Erythroblast (primary cell): ENCODE measurements at regions not wholly inside any gene's neighbourhood (a gene's known extent, or its start where the extent isn't known, plus 50 kb on each side); places are given as distances from the start of the nearest gene placed in this dataset.

Source experiments
- DNase-seq, 2 experiments: peaks; one replicate each; lab custom pipeline; 2025; lab: John Stamatoyannopoulos, UW
- GATA1 ChIP-seq: IDR thresholded peaks from 2 replicates; pipeline ENCODE4 v1.6.1; 2011; ENCODE audit warnings: low read depth, mild to moderate bottlenecking, control low read depth, low read length, moderate library complexity
- POLR2A ChIP-seq: IDR thresholded peaks from 2 replicates; pipeline ENCODE4 v1.6.1; 2011; ENCODE audit warnings: mild to moderate bottlenecking, low read length

GRCh38 chr19:30744741-30745475, 372.7 kb downstream of the ZNF536 start:
- TF ChIP-seq GATA1: no peak
- no peak for TF ChIP-seq POLR2A
- DNase-seq: no peak

GRCh38 chr19:30743702-30744101, 371.5 kb downstream of the ZNF536 start:
- DNase-seq: no peak
- TF ChIP-seq POLR2A (no peak), GATA1 (no peak)

GRCh38 chr19:30743011-30743410, 370.8 kb downstream of the ZNF536 start:
- DNase-seq: no peak
- TF ChIP-seq GATA1: no peak
- no peak for TF ChIP-seq POLR2A

GRCh38 chr19:30742406-30742938, 370.3 kb downstream of the ZNF536 start:
- no peak for DNase-seq
- TF ChIP-seq GATA1: no peak

- no peak for DNase-seq
- no peak for TF ChIP-seq GATA1
- no peak for TF ChIP-seq POLR2A
Measured at GRCh38 chr19:30741566-30741965, 369.4 kb downstream of the ZNF536 start.

- TF ChIP-seq GATA1: no peak
- TF ChIP-seq POLR2A: no peak
- DNase-seq: no peak
Measured at GRCh38 chr19:30739394-30739793, 367.2 kb downstream of the ZNF536 start.

- no peak for DNase-seq
- no peak for TF ChIP-seq GATA1
- TF ChIP-seq POLR2A: no peak
Measured at GRCh38 chr19:30738047-30738446, 365.9 kb downstream of the ZNF536 start.

- DNase-seq: no peak
Measured at GRCh38 chr19:30734669-30735068, 362.5 kb downstream of the ZNF536 start.

GRCh38 chr19:30733826-30734550, 361.8 kb downstream of the ZNF536 start:
- no peak for DNase-seq
- TF ChIP-seq POLR2A (no peak), GATA1 (no peak)

More at GRCh38 chr19:30734669-30735068, 362.5 kb downstream of the ZNF536 start:
- TF ChIP-seq GATA1: no peak
- no peak for TF ChIP-seq POLR2A

- no peak for DNase-seq
- TF ChIP-seq POLR2A (no peak), GATA1 (no peak)
Measured at GRCh38 chr19:30731591-30731990, 359.4 kb downstream of the ZNF536 start.

GRCh38 chr19:30729451-30729850, 357.3 kb downstream of the ZNF536 start:
- no peak for TF ChIP-seq GATA1
- no peak for TF ChIP-seq POLR2A
- DNase-seq: no peak

- no peak for DNase-seq
- TF ChIP-seq GATA1 (no peak), POLR2A (no peak)
Measured at GRCh38 chr19:30722761-30723160, 350.6 kb downstream of the ZNF536 start.

- TF ChIP-seq POLR2A (no peak), GATA1 (no peak)
- DNase-seq: no peak
Measured at GRCh38 chr19:30722186-30722585, 350.0 kb downstream of the ZNF536 start.

- no peak for DNase-seq
- TF ChIP-seq POLR2A (no peak), GATA1 (no peak)
Measured at GRCh38 chr19:30719999-30720345, 347.8 kb downstream of the ZNF536 start.
